GM19468 (cell line): ENCODE measurements at regions not wholly inside any gene's neighbourhood (a gene's known extent, or its start where the extent isn't known, plus 50 kb on each side); places are given as distances from the start of the nearest gene placed in this dataset.
"Not testable (repeated sequence)": the region's sequence is repeated elsewhere in the genome, so short reads cannot be mapped to it uniquely, and the experiment has no call there.

Source experiments
- ATAC-seq: cut with Tn5 transposase; IDR thresholded peaks from one replicate; pipeline ENCODE4 v1.9.1; 2021; ENCODE audit warnings: mild to moderate bottlenecking, moderate library complexity, moderate number of reproducible peaks; ENCODE audit not compliant: unreplicated experiment; ENCODE audit errors: extremely low read depth

DNA sequence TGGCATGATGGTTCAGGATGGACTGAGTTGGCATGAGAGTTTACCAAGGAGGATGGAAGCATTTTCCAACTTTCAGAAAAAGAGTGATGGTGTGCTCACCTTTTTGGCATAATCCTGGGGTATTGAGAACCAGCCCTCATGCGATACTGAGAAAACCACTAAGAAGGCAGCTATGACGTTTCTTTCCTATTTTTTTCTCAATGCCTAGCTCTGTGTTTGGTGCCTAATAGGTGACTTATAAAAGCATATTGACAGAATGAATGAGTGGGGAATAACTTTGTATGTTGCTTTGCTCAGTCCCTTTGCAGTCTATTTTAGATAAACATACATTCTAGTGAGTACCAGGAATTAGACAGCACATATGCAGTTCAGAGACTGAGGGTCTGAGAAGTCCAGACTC is 816.3 kb downstream of the DHX35 start:
- ATAC-seq: no peak

DNA sequence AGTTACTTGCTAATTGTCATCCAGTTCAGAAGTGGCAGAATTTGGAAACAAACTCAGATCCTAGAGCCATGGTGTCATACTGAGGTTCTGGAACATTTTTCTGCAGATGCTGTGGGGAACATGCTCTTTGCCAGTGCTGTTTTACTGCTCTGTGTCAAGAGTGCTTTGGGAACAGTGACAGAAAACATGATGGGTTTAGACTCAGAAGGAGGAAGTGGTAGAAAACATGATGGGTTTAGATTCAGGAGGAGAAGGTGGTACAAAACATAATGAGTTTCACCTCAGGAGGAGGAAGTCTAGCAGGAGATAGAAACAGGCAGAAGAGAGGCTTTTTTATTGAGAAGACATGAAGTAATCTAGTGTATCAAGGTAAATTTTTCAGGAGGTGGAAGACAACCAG is 815.5 kb downstream of the DHX35 start:
- no peak for ATAC-seq

DNA sequence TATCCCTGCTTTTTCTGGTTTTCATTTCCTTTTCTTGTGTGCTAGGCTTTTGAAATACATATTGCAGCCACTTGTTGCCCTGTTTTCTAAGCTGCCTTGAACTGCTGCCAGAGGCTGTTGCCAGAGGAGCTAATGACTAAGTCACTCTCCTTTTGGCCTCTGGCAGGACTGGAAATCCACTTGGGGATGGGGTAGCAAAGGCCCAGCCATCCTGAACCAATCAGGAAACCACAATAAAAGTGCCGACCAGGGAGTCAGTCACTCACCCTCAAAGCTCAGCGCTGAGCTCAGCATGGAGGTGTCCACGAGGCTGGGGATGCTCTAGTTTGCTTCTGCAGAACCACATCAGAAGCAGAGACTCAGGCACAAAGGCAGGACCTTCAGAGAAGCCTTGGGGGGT is 813.0 kb downstream of the DHX35 start:
- no peak for ATAC-seq

- no peak for ATAC-seq
Measured at GRCh38 chr20:39773380-39774000, 811.3 kb downstream of the DHX35 start.

- no peak for ATAC-seq
Measured at GRCh38 chr20:39767352-39767751, 805.2 kb downstream of the DHX35 start.

DNA sequence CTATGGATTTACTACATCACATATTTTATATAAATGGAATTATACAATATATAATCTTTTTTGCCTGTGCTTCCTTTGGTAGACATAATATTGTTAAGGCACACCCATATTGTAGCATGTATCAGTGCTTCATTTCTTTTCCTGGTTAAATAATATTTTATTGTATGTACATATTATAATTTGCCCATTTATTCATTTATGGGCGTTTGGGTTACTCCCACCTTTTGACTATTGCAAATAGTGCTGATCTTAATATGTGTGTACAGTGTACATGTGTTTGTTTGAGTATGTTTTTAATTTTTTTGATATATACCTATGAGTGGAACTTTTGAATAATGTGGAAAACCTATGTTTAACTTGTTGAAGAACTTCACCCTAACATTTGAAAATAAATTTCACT is 804.2 kb downstream of the DHX35 start:
- ATAC-seq: no peak

- ATAC-seq: no peak
Measured at GRCh38 chr20:39762716-39763115, 800.6 kb downstream of the DHX35 start.

DNA sequence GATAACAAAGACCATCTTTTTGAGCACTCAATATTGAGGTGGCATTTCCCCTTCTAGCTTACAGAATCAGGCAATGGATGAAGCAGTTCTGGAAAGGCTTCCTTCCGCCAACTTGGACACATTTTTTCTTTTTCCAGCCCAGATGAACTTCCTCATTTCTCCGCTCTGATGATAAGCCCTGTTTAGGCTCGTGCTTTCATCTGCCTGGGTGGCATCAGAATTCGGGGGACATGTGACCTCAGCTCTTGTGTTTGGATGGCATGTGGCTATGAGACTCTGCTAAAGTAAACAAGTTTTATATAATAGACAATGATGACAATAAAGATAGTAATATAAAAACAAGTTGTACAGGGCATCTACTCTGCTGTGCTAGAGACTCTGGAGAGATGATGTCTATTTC is 796.7 kb downstream of the DHX35 start:
- ATAC-seq: no peak

GRCh38 chr20:39756828-39757227 is 794.7 kb downstream of the DHX35 start:
- no peak for ATAC-seq

GRCh38 chr20:39756369-39756768 is 794.2 kb downstream of the DHX35 start:
- no peak for ATAC-seq

DNA sequence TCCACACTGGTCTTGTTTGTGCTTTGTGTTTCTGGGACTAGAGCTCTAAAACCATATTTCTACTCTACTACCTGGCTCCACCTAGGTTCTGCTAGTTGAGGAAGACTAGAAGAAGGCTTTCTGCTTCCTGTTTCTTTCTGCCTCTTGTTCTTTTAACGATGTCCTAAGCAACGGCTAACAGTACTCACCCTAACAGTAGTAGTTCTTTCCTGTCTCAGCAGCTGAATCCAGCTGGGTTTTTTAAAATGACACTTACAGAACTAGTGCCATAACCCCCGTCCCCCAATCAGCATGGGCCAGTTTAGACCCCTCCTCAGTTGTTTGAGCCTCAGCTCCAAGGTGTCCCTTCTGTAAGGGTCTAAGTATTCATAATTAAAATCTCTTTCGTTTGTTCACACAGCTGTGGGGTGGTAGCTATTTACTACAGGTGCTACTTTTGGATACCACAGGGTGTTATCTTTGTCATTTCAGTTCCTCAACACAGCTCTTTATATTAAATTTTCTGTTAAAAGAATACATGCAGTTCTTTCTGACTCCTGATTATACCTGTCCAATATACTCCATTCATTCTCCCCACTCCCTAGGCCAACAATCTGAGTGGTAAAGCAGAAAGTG is 790.2 kb downstream of the DHX35 start:
- ATAC-seq: no peak

GRCh38 chr20:39751557-39752137 is 789.5 kb downstream of the DHX35 start:
- ATAC-seq: no peak

GRCh38 chr20:39745380-39745779 is 783.2 kb downstream of the DHX35 start:
- ATAC-seq: no peak

DNA sequence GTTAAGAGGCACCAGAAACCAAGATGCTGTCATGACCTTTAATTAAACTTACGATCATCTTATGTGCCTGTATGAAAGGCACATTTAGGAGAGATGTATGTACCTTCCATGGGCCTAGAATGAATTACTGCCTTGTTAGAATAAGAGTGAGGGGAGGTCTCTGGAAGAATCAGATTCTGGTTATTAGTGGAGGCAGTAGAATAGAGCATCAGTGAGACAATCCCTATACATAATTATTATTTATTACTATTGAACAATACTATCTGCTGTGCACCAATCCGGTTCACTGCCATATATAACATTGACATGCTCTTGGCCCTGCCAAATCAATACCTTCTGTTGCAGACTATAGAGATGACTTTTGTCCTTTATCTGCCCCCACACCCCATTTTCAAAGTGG is 776.5 kb downstream of the DHX35 start:
- no peak for ATAC-seq

GRCh38 chr20:39736434-39737327 is 774.5 kb downstream of the DHX35 start:
- ATAC-seq: no peak

DNA sequence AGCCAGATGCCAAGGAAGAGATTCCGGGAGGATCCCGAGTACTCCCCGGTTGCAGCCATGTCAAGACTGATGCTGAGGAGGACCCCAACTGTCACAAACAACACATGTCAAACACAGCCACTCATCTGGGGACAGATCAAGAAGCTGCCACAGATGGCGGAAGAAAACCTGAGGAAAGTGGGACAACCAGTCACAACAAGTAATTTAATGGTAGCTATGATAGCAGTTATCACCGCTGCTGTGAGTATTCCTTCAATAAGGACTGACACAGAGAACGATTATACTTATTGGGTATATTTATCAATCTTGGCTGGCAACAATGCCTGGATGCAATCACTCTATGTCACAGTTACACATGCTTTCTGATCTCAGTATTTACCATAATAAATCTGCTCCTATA is 763.4 kb downstream of the DHX35 start:
- not testable (repeated sequence) for ATAC-seq

DNA sequence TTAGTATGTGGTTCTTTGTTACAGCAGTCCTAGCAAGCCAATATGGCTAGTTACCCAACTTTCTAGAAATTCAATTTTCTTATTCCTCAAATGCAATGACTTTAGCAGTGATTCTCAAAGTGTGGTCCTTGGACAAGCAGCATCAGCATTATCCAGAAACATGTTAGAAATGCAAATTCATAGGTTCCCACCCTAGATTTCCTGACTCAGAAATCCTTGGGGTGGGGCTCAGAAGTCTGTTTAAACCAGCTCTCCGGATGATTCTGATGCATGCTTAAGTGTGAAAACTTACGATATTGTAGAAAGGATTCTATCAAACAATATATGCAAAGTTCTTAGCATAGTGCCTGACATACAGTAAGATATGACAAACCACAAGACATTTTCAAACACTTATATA is 757.1 kb downstream of the DHX35 start:
- ATAC-seq: no peak

DNA sequence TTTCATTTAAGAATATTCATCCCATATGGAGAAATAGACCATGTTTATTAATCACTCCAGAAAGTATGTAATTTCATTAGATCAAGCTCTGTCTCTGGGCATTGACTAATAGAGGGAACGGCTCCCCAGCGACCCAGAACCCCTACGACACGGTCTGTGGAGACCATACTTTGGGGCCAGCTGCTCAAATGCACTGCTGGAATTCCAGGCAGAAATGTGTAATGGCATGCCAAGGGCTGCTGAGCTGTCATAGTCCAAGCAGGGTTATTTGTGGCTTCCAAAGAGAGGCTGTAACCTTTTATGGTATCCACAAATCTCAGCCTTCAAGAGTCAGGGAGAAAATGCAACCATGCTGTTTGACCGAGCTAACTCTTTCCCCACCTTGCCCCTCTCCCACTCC is 755.8 kb downstream of the DHX35 start:
- ATAC-seq: no peak

DNA sequence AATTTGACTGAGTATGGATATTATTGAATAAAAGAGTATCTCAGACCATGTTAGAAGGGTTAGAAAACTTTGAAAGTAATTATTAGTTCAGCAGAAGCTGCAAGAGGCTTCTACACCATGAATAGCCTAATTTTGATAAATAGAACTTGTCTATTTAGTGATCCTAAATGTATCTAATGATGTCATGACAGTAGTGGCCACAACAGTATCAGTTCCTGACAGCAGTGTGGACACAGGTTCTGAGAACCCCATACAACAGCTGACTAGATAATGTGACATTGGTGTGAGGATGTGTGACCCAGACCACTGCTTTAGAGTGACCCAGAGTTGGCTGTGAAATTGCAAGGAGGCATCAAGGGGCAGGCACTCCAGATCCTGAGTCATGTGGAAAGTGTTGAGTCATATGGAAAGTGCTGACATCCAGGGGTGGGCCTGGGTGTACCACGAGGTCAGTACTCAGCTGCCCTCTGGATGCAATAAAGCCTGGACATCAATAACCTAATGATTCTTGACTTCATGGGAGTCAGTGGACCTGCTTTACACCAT is 754.7 kb downstream of the DHX35 start:
- ATAC-seq: no peak

DNA sequence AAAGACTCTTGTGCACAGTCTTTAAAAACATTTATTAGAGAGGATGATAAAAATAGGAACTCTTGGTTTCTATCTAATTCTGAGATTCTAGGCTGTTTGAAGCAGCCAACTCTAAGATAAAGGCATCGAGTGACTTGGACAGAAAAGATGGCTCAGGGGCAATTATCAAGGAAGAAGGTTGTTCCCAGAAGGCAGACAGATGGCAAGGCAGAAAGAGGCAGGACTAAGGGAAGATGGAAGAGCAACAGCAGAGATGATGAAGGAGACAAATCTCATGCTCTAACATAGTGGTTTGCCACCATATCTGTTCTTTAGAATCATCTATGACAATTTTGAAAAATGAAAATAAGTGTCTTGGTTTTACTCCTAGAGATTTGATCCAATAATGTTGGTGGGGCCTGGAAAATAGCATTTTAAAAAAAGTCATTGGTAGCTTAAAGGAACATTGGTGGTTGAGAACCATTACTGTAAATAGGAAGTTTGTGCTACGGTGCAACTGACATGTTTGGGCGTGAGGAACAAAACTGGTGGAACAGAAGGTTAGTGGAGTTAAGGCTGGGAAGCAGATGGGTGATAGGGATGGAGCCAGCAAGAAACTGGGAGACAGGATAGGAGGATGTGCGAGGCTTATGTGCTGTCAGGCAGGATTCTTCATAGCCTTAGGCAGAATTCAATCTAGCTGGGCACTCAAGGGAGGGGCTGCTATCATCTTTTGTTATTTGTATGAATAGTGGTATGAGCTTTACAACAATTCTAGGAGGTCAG is 751.1 kb downstream of the DHX35 start:
- no peak for ATAC-seq
